GM23248 (cell line): ENCODE measurements at regions not wholly inside any gene's neighbourhood (a gene's known extent, or its start where the extent isn't known, plus 50 kb on each side); places are given as distances from the start of the nearest gene placed in this dataset.

ENCODE experiments used
- DNase-seq: peaks from one replicate; pipeline ENCODE4 v3.0.0-alpha.2; 2015
- H2AFZ ChIP-seq: fragments of 200-600 bp; sonication (generic); 2 replicates; pipeline ENCODE4 v1.6.1; 2016; ENCODE audit warnings: antibody characterized with exemption
- H3F3A ChIP-seq: fragments of 200-600 bp; sonication (generic); 2 replicates; pipeline ENCODE4 v1.6.1; 2016; ENCODE audit warnings: mild to moderate bottlenecking, antibody characterized with exemption, mixed run types; ENCODE audit not compliant: insufficient read depth
- H3K27ac ChIP-seq: fragments of 200-600 bp; sonication (generic); 2 replicates; pipeline ENCODE4 v1.5.1; 2016; ENCODE audit warnings: mild to moderate bottlenecking
- H3K27me3 ChIP-seq: fragments of 200-600 bp; sonication (generic); replicated peaks from 2 replicates; pipeline ENCODE4 v1.6.1; 2016; ENCODE audit warnings: mild to moderate bottlenecking; ENCODE audit not compliant: insufficient read depth
- H3K36me3 ChIP-seq: fragments of 200-600 bp; sonication (generic); 2 replicates; pipeline ENCODE4 v1.6.1; 2016; ENCODE audit warnings: low read depth, mild to moderate bottlenecking
- H3K4me1 ChIP-seq: fragments of 200-600 bp; sonication (generic); 2 replicates; pipeline ENCODE4 v1.6.1; 2016; ENCODE audit warnings: mild to moderate bottlenecking; ENCODE audit not compliant: insufficient read depth
- H3K4me2 ChIP-seq: fragments of 200-600 bp; sonication (generic); one replicate; pipeline ENCODE4 v1.6.1; 2016; ENCODE audit warnings: mild to moderate bottlenecking; ENCODE audit not compliant: unreplicated experiment
- H3K4me3 ChIP-seq: fragments of 200-600 bp; sonication (generic); 2 replicates; pipeline ENCODE4 v1.5.1; 2016; ENCODE audit warnings: mild to moderate bottlenecking
- H3K79me2 ChIP-seq: fragments of 200-600 bp; sonication (generic); 2 replicates; pipeline ENCODE4 v1.6.1; 2016; ENCODE audit warnings: mild to moderate bottlenecking; ENCODE audit not compliant: insufficient read depth
- H3K9ac ChIP-seq: fragments of 200-600 bp; sonication (generic); 2 replicates; pipeline ENCODE4 v1.6.1; 2016; ENCODE audit warnings: mild to moderate bottlenecking
- H3K9me2 ChIP-seq: fragments of 200-600 bp; sonication (generic); 2 replicates; pipeline ENCODE4 v1.6.1; 2016; ENCODE audit warnings: mixed run types, mild to moderate bottlenecking, moderate library complexity; ENCODE audit not compliant: insufficient read depth
- H3K9me3 ChIP-seq: fragments of 200-600 bp; sonication (generic); one replicate; pipeline ENCODE4 v1.6.1; 2017; ENCODE audit warnings: low read depth
- H4K20me1 ChIP-seq: fragments of 200-600 bp; sonication (generic); 2 replicates; pipeline ENCODE4 v1.6.0; 2016; ENCODE audit not compliant: insufficient read depth
- EZH2 ChIP-seq: fragments of 200-600 bp; sonication (generic); IDR thresholded peaks from 2 replicates; pipeline ENCODE4 v1.6.1; 2018; ENCODE audit warnings: antibody characterized with exemption, mild to moderate bottlenecking; ENCODE audit not compliant: insufficient read depth, poor library complexity, severe bottlenecking
- EZH2phosphoT487 ChIP-seq: fragments of 200-600 bp; sonication (generic); IDR thresholded peaks from 2 replicates; pipeline ENCODE4 v1.6.1; 2018; ENCODE audit warnings: antibody characterized with exemption, moderate library complexity, mild to moderate bottlenecking, low read depth; ENCODE audit not compliant: insufficient read depth
- WGBS, 2 experiments: methylation state at CpG; one replicate each; pipeline ENCODE4 v1.1.6; 2015 to 2017; ENCODE audit warnings: low lambda C conversion rate in 2 of 2, low coverage in 1 of 2; ENCODE audit errors: missing lambda C conversion rate in 2 of 2; 5-methylcytosine and 5-hydroxymethylcytosine counted together
- in situ Hi-C: fragments of 300-500 bp; cut with MboI; formaldehyde crosslinking; loops from 2 replicates; pipeline ENCODE4 v1.15.0; 2020

GRCh38 chr7:35549781-35550180 lies 145.2 kb downstream of the HERPUD2 start:
- 53 to 70% methylated on average over 3 of the region's 3 CpGs for WGBS, 2 experiments
- H3K9ac ChIP-seq = no peak overlapping the region
- H3K27me3 ChIP-seq = peaks cover 25% of the 10 kb centered on the region
- TF ChIP-seq EZH2 (no peak), EZH2phosphoT487 (no peak)
- no peaks in the 10 kb centered on the region for H3K79me2 ChIP-seq
- H4K20me1 ChIP-seq = no peaks in the 10 kb centered on the region
- in situ Hi-C loops = no loop called here
- no peaks in the 10 kb centered on the region for H3K9me2 ChIP-seq
- no peak overlapping the region for H2AFZ ChIP-seq
- H3K36me3 ChIP-seq = no peaks in the 10 kb centered on the region
- H3K4me1 ChIP-seq = no peaks in the 10 kb centered on the region
- no peak for DNase-seq
- H3K27ac ChIP-seq = no peak overlapping the region
- H3K4me3 ChIP-seq = no peak overlapping the region
- H3K9me3 ChIP-seq = no peaks in the 10 kb centered on the region
- no peak overlapping the region for H3K4me2 ChIP-seq
- no peaks in the 10 kb centered on the region for H3F3A ChIP-seq

GRCh38 chr7:35548291-35548690 lies 146.6 kb downstream of the HERPUD2 start:
- H3K9me2 ChIP-seq = no peaks in the 10 kb centered on the region
- H3K4me1 ChIP-seq = no peaks in the 10 kb centered on the region
- no peak overlapping the region for H3K4me2 ChIP-seq
- DNase-seq = no peak
- H3K27ac ChIP-seq = no peak overlapping the region
- no peaks in the 10 kb centered on the region for H3K9me3 ChIP-seq
- H3K79me2 ChIP-seq = no peaks in the 10 kb centered on the region
- H3K9ac ChIP-seq = no peak overlapping the region
- in situ Hi-C loops = no loop called here
- no peaks in the 10 kb centered on the region for H3F3A ChIP-seq
- 36 to 48% methylated on average over 4 of the region's 4 CpGs for WGBS, 2 experiments
- H3K36me3 ChIP-seq = no peaks in the 10 kb centered on the region
- TF ChIP-seq EZH2 (no peak), EZH2phosphoT487 (no peak)
- H3K27me3 ChIP-seq = peaks cover 17% of the 10 kb centered on the region
- no peak overlapping the region for H2AFZ ChIP-seq
- no peaks in the 10 kb centered on the region for H4K20me1 ChIP-seq
- H3K4me3 ChIP-seq = no peak overlapping the region

GRCh38 chr7:35546691-35547429 lies 148.1 kb downstream of the HERPUD2 start:
- Histone ChIP-seq H3K9ac (no peak overlapping the region), H3K27ac (no peak overlapping the region), H3K36me3 (no peaks in the 10 kb centered on the region), H3K4me1 (no peaks in the 10 kb centered on the region), H3K9me2 (no peaks in the 10 kb centered on the region), H3F3A (no peaks in the 10 kb centered on the region), H3K4me2 (no peak overlapping the region), H3K4me3 (no peak overlapping the region), H3K9me3 (no peaks in the 10 kb centered on the region), H4K20me1 (no peaks in the 10 kb centered on the region), H3K79me2 (no peaks in the 10 kb centered on the region), H2AFZ (no peak overlapping the region), H3K27me3 (peaks cover 25% of the 10 kb centered on the region)
- in situ Hi-C loops = no loop called here
- TF ChIP-seq EZH2 = no peak
- TF ChIP-seq EZH2phosphoT487 = no peak
- WGBS, 2 experiments = 37% methylated on average over 7 of the region's 7 CpGs
- DNase-seq = no peak

GRCh38 chr7:35545831-35546230 lies 149.1 kb downstream of the HERPUD2 start:
- no peaks in the 10 kb centered on the region for H3K9me2 ChIP-seq
- no peaks in the 10 kb centered on the region for H3K79me2 ChIP-seq
- H3K9me3 ChIP-seq = no peaks in the 10 kb centered on the region
- no peak overlapping the region for H3K27ac ChIP-seq
- 47 to 48% methylated on average over 5 of the region's 5 CpGs for WGBS, 2 experiments
- no peak overlapping the region for H3K4me2 ChIP-seq
- in situ Hi-C loops = no loop called here
- no peak for TF ChIP-seq EZH2
- TF ChIP-seq EZH2phosphoT487 = no peak
- no peaks in the 10 kb centered on the region for H4K20me1 ChIP-seq
- no peak overlapping the region for H3K4me3 ChIP-seq
- H3K27me3 ChIP-seq = peaks cover 25% of the 10 kb centered on the region
- no peak overlapping the region for H3K9ac ChIP-seq
- DNase-seq = no peak
- no peaks in the 10 kb centered on the region for H3K36me3 ChIP-seq
- no peaks in the 10 kb centered on the region for H3K4me1 ChIP-seq
- H3F3A ChIP-seq = no peaks in the 10 kb centered on the region
- H2AFZ ChIP-seq = no peak overlapping the region
